ENCODE measurements at regions not wholly inside any gene's neighbourhood (a gene's known extent, or its start where the extent isn't known, plus 50 kb on each side); places are given as distances from the start of the nearest gene placed in this dataset.

DNA sequence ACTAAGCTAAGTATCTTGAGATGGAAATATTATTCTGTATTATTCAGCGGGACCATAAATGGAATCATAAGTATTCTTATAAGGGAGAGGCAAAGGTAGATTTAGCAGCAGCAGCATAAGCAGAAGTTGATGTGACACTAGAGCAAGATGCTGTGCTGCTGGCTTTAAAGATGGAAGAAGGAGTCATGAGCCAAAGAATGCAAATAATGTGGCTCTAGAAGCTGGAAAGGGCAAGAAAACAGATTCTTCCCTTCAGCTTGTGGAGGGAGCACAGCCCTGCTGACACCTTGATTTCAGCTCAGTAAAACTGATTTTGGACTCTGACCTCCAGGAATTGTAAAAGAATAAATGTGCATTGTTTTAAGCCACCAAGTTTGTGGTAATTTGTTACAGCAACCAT is 144.2 kb upstream of the ANKRD28 start:
- H3K27ac ChIP-seq, result no peak overlapping the region
- H3K36me3 ChIP-seq, result no peaks in the 10 kb centered on the region
- TF ChIP-seq POLR2A (IDR thresholded peaks at IDR 0.05) (no peak), EP300 (IDR thresholded peaks at IDR 0.05) (no peak), POLR2AphosphoS5 (IDR thresholded peaks at IDR 0.05) (no peak)
- TF ChIP-seq, protein P1, sequence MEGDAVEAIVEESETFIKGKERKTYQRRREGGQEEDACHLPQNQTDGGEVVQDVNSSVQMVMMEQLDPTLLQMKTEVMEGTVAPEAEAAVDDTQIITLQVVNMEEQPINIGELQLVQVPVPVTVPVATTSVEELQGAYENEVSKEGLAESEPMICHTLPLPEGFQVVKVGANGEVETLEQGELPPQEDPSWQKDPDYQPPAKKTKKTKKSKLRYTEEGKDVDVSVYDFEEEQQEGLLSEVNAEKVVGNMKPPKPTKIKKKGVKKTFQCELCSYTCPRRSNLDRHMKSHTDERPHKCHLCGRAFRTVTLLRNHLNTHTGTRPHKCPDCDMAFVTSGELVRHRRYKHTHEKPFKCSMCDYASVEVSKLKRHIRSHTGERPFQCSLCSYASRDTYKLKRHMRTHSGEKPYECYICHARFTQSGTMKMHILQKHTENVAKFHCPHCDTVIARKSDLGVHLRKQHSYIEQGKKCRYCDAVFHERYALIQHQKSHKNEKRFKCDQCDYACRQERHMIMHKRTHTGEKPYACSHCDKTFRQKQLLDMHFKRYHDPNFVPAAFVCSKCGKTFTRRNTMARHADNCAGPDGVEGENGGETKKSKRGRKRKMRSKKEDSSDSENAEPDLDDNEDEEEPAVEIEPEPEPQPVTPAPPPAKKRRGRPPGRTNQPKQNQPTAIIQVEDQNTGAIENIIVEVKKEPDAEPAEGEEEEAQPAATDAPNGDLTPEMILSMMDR (IDR thresholded peaks at IDR 0.05), result no peak
- H3K9me3 ChIP-seq, result peaks cover 0 to 14% (median 2%) of the 10 kb centered on the region in 4 donors
- H3K27me3 ChIP-seq, result no peaks in the 10 kb centered on the region
- no peak overlapping the region for H3K4me3 ChIP-seq
- DNase-seq, result no peak
- intact Hi-C loops (cut with DNase I; ENCODE audit: low total_unique reads), result no loop called here
- 95 to 100% (median 100%) methylated on average over 1 of the region's 1 CpG for WGBS, 5 donors
- no peaks in the 10 kb centered on the region for H3K4me1 ChIP-seq

DNA sequence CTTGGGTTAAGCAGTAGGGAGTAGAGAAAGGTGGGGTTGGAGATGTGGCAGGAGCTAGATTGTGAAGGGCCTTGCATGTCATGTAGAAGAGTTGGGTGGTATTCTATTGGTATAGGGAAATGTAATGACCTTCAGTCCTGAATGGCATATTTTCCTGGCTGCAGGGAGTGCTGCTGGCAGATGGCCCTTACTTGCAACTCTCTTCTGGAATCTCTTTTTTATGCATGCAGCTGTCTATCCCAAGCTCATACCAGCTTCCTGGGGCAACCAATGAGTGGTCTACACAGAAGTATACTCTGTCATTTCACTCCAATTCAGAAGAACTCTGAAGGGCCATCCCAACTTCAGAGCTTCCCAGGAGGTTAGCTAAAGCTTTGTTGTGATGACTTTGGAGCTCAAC is 144.7 kb upstream of the ANKRD28 start:
- no peaks in the 10 kb centered on the region for H3K4me1 ChIP-seq
- no peak for DNase-seq
- TF ChIP-seq, protein P1 (IDR thresholded peaks at IDR 0.05), result no peak
- TF ChIP-seq POLR2AphosphoS5 (IDR thresholded peaks at IDR 0.05), result no peak
- TF ChIP-seq EP300 (IDR thresholded peaks at IDR 0.05), result no peak
- no peak for TF ChIP-seq POLR2A (IDR thresholded peaks at IDR 0.05)
- H3K27ac ChIP-seq, result no peak overlapping the region
- H3K9me3 ChIP-seq, result peaks cover 0 to 14% (median 2%) of the 10 kb centered on the region in 4 donors
- H3K4me3 ChIP-seq, result no peak overlapping the region
- no peaks in the 10 kb centered on the region for H3K36me3 ChIP-seq
- intact Hi-C loops (cut with DNase I; ENCODE audit: low total_unique reads), result no loop called here
- H3K27me3 ChIP-seq, result no peaks in the 10 kb centered on the region

DNA sequence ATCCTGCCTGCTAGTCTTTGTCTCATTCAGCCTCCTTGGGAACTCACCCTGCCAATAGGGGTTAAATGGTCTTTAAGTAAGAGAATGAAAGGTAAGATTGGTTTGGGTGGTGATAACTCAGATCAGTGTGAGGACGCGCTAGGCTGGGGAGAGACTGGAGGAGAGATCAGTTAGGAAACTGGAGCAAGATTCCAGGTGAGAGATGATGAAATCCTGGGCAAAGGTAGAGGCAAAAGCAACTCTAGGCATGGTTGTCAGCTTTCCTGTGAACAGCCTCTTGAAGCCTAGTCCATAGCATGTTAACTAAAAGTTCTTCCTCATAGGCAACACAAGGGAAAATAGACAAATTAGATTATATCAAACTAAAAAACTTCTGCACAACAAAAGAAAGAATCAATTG is 145.2 kb upstream of the ANKRD28 start:
- Histone ChIP-seq H3K4me3 (no peak overlapping the region), H3K9me3 (peaks cover 0 to 14% (median 2%) of the 10 kb centered on the region in 4 donors), H3K36me3 (no peaks in the 10 kb centered on the region), H3K27me3 (no peaks in the 10 kb centered on the region), H3K4me1 (no peaks in the 10 kb centered on the region), H3K27ac (no peak overlapping the region)
- 94 to 98% (median 98%) methylated on average over 2 of the region's 2 CpGs for WGBS, 5 donors
- DNase-seq, result no peak
- TF ChIP-seq, protein P1 (IDR thresholded peaks at IDR 0.05), result no peak
- TF ChIP-seq POLR2AphosphoS5 (IDR thresholded peaks at IDR 0.05) (no peak), POLR2A (IDR thresholded peaks at IDR 0.05) (no peak), EP300 (IDR thresholded peaks at IDR 0.05) (no peak)
- intact Hi-C loops (cut with DNase I; ENCODE audit: low total_unique reads), result no loop called here

DNA sequence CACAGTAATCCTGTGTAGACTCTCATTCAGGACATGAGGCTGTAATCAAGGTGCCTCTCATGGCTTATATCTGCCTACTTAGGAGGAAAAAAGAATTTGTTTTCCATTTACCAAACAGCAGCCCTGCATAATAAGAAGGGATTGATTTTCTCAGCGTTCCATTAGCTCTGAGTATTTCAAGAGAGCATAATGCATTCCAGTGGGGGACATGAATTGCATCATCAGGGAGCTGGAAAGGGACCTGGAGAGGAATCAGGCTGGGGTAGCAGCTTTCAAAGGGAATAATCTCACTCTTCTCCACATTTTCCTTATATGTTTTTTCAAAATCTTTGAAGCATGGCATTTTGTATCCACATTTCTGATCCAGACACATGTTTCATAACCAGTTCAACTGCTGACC is 150.6 kb upstream of the ANKRD28 start:
- intact Hi-C loops (cut with DNase I; ENCODE audit: low total_unique reads), result no loop called here
- Histone ChIP-seq H3K27ac (no peak overlapping the region), H3K4me1 (no peaks in the 10 kb centered on the region), H3K4me3 (no peak overlapping the region), H3K9me3 (peaks cover 0 to 5% (median 0%) of the 10 kb centered on the region in 4 donors), H3K36me3 (no peaks in the 10 kb centered on the region), H3K27me3 (no peaks in the 10 kb centered on the region)
- WGBS, 5 donors, result 50 to 85% (median 74%) methylated on average over 1 of the region's 1 CpG
- TF ChIP-seq EP300 (IDR thresholded peaks at IDR 0.05) (no peak), POLR2A (IDR thresholded peaks at IDR 0.05) (no peak), POLR2AphosphoS5 (IDR thresholded peaks at IDR 0.05) (no peak)
- TF ChIP-seq, protein P1 (IDR thresholded peaks at IDR 0.05), result no peak
- no peak for DNase-seq
